ENCODE measurements at regions not wholly inside any gene's neighbourhood (a gene's known extent, or its start where the extent isn't known, plus 50 kb on each side); places are given as distances from the start of the nearest gene placed in this dataset.

GRCh38 chr14:104384776-104385071 is 194.8 kb upstream of the C14orf180 start:
- TF ChIP-seq CTCF (IDR thresholded peaks at IDR 0.05) (no peak), ZFX (IDR thresholded peaks at IDR 0.05; ENCODE audit: borderline replicate concordance) (no peak)

Data from 22Rv1 (cell line).